HCEC 1CT (cell line): ENCODE measurements at regions not wholly inside any gene's neighbourhood (a gene's known extent, or its start where the extent isn't known, plus 50 kb on each side); places are given as distances from the start of the nearest gene placed in this dataset.

Experiments used
- DNase-seq: peaks from one replicate; pipeline ENCODE4 v3.0.0-alpha.2; 2017

GRCh38 chr3:132898141-132898540 lies 140.1 kb upstream of the TMEM108 start:
- DNase-seq = no peak

GRCh38 chr3:132892956-132893355 lies 145.2 kb upstream of the TMEM108 start:
- no peak for DNase-seq

- DNase-seq = no peak
These were observed 156.3 kb upstream of the TMEM108 start for GRCh38 chr3:132881756-132882409.

GRCh38 chr3:132880986-132881385 lies 157.2 kb upstream of the TMEM108 start:
- no peak for DNase-seq

GRCh38 chr3:132879656-132880055 lies 157.4 kb upstream of the NPHP3 start:
- DNase-seq = no peak

- no peak for DNase-seq
These were observed 152.5 kb upstream of the NPHP3 start for GRCh38 chr3:132874701-132875100.

GRCh38 chr3:132872711-132873110 lies 150.5 kb upstream of the NPHP3 start:
- no peak for DNase-seq

- no peak for DNase-seq
These were observed 149.7 kb upstream of the NPHP3 start for GRCh38 chr3:132871956-132872355.

- no peak for DNase-seq
These were observed 148.3 kb upstream of the NPHP3 start for GRCh38 chr3:132870541-132870940.

- DNase-seq = peak; percentile 9
These were observed 145.7 kb upstream of the NPHP3 start for GRCh38 chr3:132867956-132868355.

GRCh38 chr3:132867526-132867925 lies 145.3 kb upstream of the NPHP3 start:
- DNase-seq = no peak

GRCh38 chr3:132857317-132857716 lies 135.1 kb upstream of the NPHP3 start:
- no peak for DNase-seq

- no peak for DNase-seq
These were observed 132.8 kb upstream of the NPHP3 start for GRCh38 chr3:132854856-132855535.

- no peak for DNase-seq
These were observed 125.8 kb upstream of the NPHP3 start for GRCh38 chr3:132847849-132848625.

- DNase-seq = no peak
These were observed 121.8 kb upstream of the NPHP3 start for GRCh38 chr3:132843851-132844553.

GRCh38 chr3:132843349-132843748 lies 121.1 kb upstream of the NPHP3 start:
- no peak for DNase-seq

- no peak for DNase-seq
These were observed 119.4 kb upstream of the NPHP3 start for GRCh38 chr3:132841621-132842020.

GRCh38 chr3:132840201-132840700 lies 118.0 kb upstream of the NPHP3 start:
- no peak for DNase-seq

GRCh38 chr3:132838477-132838876 lies 116.3 kb upstream of the NPHP3 start:
- DNase-seq = no peak

GRCh38 chr3:132837615-132838014 lies 115.4 kb upstream of the NPHP3 start:
- DNase-seq = no peak

- no peak for DNase-seq
These were observed 112.1 kb upstream of the NPHP3 start for GRCh38 chr3:132834356-132834755.

- DNase-seq = no peak
These were observed 106.9 kb upstream of the NPHP3 start for GRCh38 chr3:132829101-132829500.

- DNase-seq = no peak
These were observed 100.6 kb upstream of the NPHP3 start for GRCh38 chr3:132822837-132823236.
